NB4 (cell line): ENCODE measurements at regions not wholly inside any gene's neighbourhood (a gene's known extent, or its start where the extent isn't known, plus 50 kb on each side); places are given as distances from the start of the nearest gene placed in this dataset.
A peak's percentile ranks its signal among the peaks of the same experiment; 100 is the strongest.

Experiments used
- DNase-seq: peaks from one replicate; pipeline ENCODE4 v3.0.0; 2010; ENCODE audit warnings: low read depth
- H3K4me3 ChIP-seq: one replicate; pipeline ENCODE4 v1.5.1; 2011; ENCODE audit warnings: mild to moderate bottlenecking, low read depth, low read length, moderate library complexity
- CTCF ChIP-seq: IDR thresholded peaks from one replicate; pipeline ENCODE4 v1.5.1; 2012; ENCODE audit warnings: low read depth, low read length
- MAX ChIP-seq: IDR thresholded peaks from 2 replicates; pipeline ENCODE4 v1.6.1; 2011; ENCODE audit warnings: low read depth, low read length
- MYC ChIP-seq: IDR thresholded peaks from 2 replicates; pipeline ENCODE4 v1.6.1; 2011; ENCODE audit warnings: low read depth, low read length
- POLR2A ChIP-seq: IDR thresholded peaks from 2 replicates; pipeline ENCODE4 v1.6.1; 2011; ENCODE audit warnings: mild to moderate bottlenecking; ENCODE audit not compliant: insufficient read length; ENCODE audit errors: extremely low read depth

GRCh38 chr12:97797473-97797872 is 334.9 kb downstream of the RMST start:
- H3K4me3 ChIP-seq: no peak overlapping the region
- DNase-seq: no peak
- no peak for TF ChIP-seq MYC
- TF ChIP-seq CTCF: no peak
- TF ChIP-seq POLR2A: no peak
- no peak for TF ChIP-seq MAX

- no peak overlapping the region for H3K4me3 ChIP-seq
- peak; percentile 43 for DNase-seq
Observed at GRCh38 chr12:97800561-97800960, 338.0 kb downstream of the RMST start.

GRCh38 chr12:97801471-97802059 is 339.0 kb downstream of the RMST start:
- H3K4me3 ChIP-seq: no peak overlapping the region
- DNase-seq: peak; percentile 9
- no peak for TF ChIP-seq MYC

More at GRCh38 chr12:97800561-97800960, 338.0 kb downstream of the RMST start:
- TF ChIP-seq POLR2A (no peak), CTCF (no peak), MAX (no peak), MYC (no peak)

GRCh38 chr12:97805146-97805545 is 342.5 kb downstream of the RMST start:
- no peak for TF ChIP-seq MYC
- TF ChIP-seq POLR2A: no peak
- TF ChIP-seq MAX: no peak
- no peak for TF ChIP-seq CTCF
- H3K4me3 ChIP-seq: no peak overlapping the region
- no peak for DNase-seq

GRCh38 chr12:97813301-97813700 is 350.7 kb downstream of the RMST start:
- no peak overlapping the region for H3K4me3 ChIP-seq
- TF ChIP-seq POLR2A (no peak), CTCF (no peak), MYC (no peak), MAX (no peak)
- no peak for DNase-seq

GRCh38 chr12:97821806-97822205 is 359.2 kb downstream of the RMST start:
- DNase-seq: no peak
- no peak overlapping the region for H3K4me3 ChIP-seq
- TF ChIP-seq POLR2A (no peak), MYC (no peak), MAX (no peak), CTCF (no peak)
